Panc1 (cell line): ENCODE measurements at regions not wholly inside any gene's neighbourhood (a gene's known extent, or its start where the extent isn't known, plus 50 kb on each side); places are given as distances from the start of the nearest gene placed in this dataset.

Experiments
- ATAC-seq: fragments of 200-7000 bp; cut with Tn5 transposase; 2 replicates; pipeline ENCODE4 v1.9.1; 2020; ENCODE audit warnings: mild to moderate bottlenecking, moderate library complexity
- BruUV-seq: library from RNA; stranded (reverse); fragments of 400-500 nt; replicated peaks from 2 replicates; lab custom pipeline; 2021; lab: Mats Ljungman, UMichigan
- CTCF ChIA-PET: fragments of 300-600 bp; sonication (Branson Sonifier 250); formaldehyde crosslinking; loops from one replicate; lab custom pipeline; 2022; ENCODE audit warnings: antibody characterized with exemption; lab: Charles Lee
- POLR2A ChIA-PET: fragments of 300-600 bp; sonication (Branson Sonifier 250); formaldehyde crosslinking; loops from one replicate; lab custom pipeline; 2022; ENCODE audit warnings: antibody characterized with exemption; lab: Charles Lee
- DNase-seq: peaks from one replicate; pipeline ENCODE4 v3.0.0-alpha.2; 2010; ENCODE audit warnings: low read depth, low spot score
- H3K27ac ChIP-seq: 2 replicates; pipeline ENCODE4 v1.5.1; 2011; ENCODE audit warnings: mild to moderate bottlenecking, low read length, inconsistent platforms
- H3K27me3 ChIP-seq: fragments of 200-500 bp; sonication (Bioruptor generic); 2 replicates; pipeline ENCODE4 v1.6.0; 2014; ENCODE audit warnings: low read length, inconsistent platforms; ENCODE audit not compliant: control insufficient read depth, insufficient read depth
- H3K36me3 ChIP-seq: fragments of 200-500 bp; sonication (Bioruptor generic); 2 replicates; pipeline ENCODE4 v1.5.1; 2014; ENCODE audit warnings: inconsistent platforms, mild to moderate bottlenecking, low read length, moderate library complexity; ENCODE audit not compliant: control insufficient read depth, insufficient read depth
- H3K4me1 ChIP-seq: 2 replicates; pipeline ENCODE4 v1.5.1; 2011; ENCODE audit warnings: inconsistent platforms, mild to moderate bottlenecking, low read length, moderate library complexity; ENCODE audit not compliant: control insufficient read depth, insufficient read depth
- H3K4me3 ChIP-seq, 2 experiments: 2 replicates each; pipeline ENCODE4 v1.5.1; 2011 to 2012; ENCODE audit warnings: low read depth in 2 of 2, low read length in 2 of 2, mild to moderate bottlenecking in 2 of 2, inconsistent platforms in 1 of 2, moderate library complexity in 1 of 2
- H3K9me3 ChIP-seq: fragments of 200-500 bp; sonication (Bioruptor generic); 2 replicates; pipeline ENCODE4 v1.5.1; 2014; ENCODE audit warnings: low read depth, mild to moderate bottlenecking, inconsistent platforms, low read length, moderate library complexity; ENCODE audit not compliant: control insufficient read depth, insufficient read depth
- CTCF ChIP-seq: fragments of 450-650 bp; IDR thresholded peaks from 2 replicates; pipeline ENCODE4 v1.5.1; 2017; ENCODE audit warnings: mild to moderate bottlenecking
- POLR2AphosphoS5 ChIP-seq: IDR thresholded peaks from 2 replicates; pipeline ENCODE4 v1.6.1; 2012; ENCODE audit warnings: mild to moderate bottlenecking, low read depth, low read length, moderate library complexity
- SIN3A ChIP-seq: IDR thresholded peaks from 2 replicates; pipeline ENCODE4 v1.6.1; 2012; ENCODE audit warnings: low read depth, mild to moderate bottlenecking, low read length, moderate library complexity, borderline replicate concordance; ENCODE audit not compliant: insufficient read depth
- TCF7L2 ChIP-seq: IDR thresholded peaks from 2 replicates; pipeline ENCODE4 v1.6.1; 2011; ENCODE audit warnings: mild to moderate bottlenecking, low read depth, low read length, inconsistent platforms
- in situ Hi-C: cut with HindIII; loops from 2 replicates; pipeline ENCODE4 v1.10.0; 2016; ENCODE audit warnings: low sequenced_read_pairs, low pct_unique_long_range_greater_than_20kb
- intact Hi-C: fragments of 100-400 bp; cut with micrococcal nuclease; formaldehyde crosslinking; loops from one replicate; pipeline ENCODE4 v1.10.0; 2022; ENCODE audit not compliant: unreplicated experiment
- TF ChIP-seq, protein P1 (sequence below), 2 experiments: IDR thresholded peaks; 2 replicates each; pipeline ENCODE4 v1.6.1; 2011 to 2012; ENCODE audit warnings: low read depth in 2 of 2, control low read depth in 1 of 2, low read length in 1 of 2, mild to moderate bottlenecking in 1 of 2, moderate library complexity in 1 of 2; ENCODE audit not compliant: insufficient read depth in 1 of 2

DNA sequence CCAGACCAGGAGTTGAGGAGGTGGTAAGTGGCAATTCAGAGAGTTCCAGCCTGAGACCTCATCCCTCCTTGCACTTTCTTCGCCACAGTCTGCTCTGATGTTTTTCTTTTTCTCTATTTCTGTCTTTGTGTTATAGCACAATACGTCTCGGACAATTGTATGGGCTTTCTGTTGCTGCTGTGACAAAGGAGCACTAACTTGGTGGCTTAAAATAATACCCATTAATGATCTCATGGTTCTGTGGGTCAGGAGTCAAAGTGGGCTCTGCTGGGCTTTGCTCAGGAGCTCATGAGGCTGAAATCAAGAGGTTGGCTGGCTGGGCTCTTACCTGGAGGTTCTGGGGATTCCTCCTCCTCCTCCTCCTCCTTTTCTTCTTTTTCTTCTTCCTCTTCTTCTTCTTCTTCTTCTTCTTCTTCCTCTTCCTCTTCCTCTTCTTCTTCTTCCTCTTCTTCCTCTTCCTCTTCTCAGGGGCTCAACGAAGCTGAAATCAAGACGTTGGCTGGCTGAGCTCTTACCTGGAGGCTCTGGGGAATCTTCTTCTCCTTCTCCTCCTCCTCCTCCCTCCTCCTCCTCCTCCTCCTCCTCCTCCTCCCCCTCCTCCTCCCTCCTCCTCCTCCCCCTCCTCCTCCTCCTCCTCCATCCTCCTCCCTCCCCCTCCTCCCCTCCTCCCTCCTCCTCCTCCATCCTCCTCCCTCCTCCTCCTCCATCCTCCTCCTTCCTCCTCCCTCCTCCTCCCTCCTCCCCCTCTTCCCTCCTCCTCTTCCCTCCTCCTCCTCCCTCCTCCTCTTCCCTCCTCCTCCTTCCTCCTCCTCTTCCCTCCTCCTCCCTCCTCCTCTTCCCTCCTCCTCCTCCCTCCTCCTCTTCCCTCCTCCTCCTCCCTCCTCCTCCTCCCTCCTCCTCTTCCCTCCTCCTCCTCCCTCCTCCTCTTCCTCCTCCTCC, 104.0 kb downstream of the GATA6 start:
- no peak for TF ChIP-seq CTCF
- TF ChIP-seq, protein P1, sequence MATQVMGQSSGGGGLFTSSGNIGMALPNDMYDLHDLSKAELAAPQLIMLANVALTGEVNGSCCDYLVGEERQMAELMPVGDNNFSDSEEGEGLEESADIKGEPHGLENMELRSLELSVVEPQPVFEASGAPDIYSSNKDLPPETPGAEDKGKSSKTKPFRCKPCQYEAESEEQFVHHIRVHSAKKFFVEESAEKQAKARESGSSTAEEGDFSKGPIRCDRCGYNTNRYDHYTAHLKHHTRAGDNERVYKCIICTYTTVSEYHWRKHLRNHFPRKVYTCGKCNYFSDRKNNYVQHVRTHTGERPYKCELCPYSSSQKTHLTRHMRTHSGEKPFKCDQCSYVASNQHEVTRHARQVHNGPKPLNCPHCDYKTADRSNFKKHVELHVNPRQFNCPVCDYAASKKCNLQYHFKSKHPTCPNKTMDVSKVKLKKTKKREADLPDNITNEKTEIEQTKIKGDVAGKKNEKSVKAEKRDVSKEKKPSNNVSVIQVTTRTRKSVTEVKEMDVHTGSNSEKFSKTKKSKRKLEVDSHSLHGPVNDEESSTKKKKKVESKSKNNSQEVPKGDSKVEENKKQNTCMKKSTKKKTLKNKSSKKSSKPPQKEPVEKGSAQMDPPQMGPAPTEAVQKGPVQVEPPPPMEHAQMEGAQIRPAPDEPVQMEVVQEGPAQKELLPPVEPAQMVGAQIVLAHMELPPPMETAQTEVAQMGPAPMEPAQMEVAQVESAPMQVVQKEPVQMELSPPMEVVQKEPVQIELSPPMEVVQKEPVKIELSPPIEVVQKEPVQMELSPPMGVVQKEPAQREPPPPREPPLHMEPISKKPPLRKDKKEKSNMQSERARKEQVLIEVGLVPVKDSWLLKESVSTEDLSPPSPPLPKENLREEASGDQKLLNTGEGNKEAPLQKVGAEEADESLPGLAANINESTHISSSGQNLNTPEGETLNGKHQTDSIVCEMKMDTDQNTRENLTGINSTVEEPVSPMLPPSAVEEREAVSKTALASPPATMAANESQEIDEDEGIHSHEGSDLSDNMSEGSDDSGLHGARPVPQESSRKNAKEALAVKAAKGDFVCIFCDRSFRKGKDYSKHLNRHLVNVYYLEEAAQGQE (IDR thresholded peaks at IDR 0.05; ENCODE audit: insufficient read depth in 1 of 2, low read depth in 2 of 2, low read length in 1 of 2) = no peak
- TF ChIP-seq SIN3A = no peak
- TF ChIP-seq POLR2AphosphoS5 = no peak
- no peaks in the 10 kb centered on the region for H3K9me3 ChIP-seq
- POLR2A ChIA-PET = interaction anchor here (0.6 kb wide), 1 partner anchor 1279 kb away, joined by 4 read pairs; no protein-coding TSS in a partner anchor
- H3K27me3 ChIP-seq = no peaks in the 10 kb centered on the region
- no peak overlapping the region for H3K4me3 ChIP-seq
- no peaks in the 10 kb centered on the region for H3K36me3 ChIP-seq
- H3K4me1 ChIP-seq = no peaks in the 10 kb centered on the region
- in situ Hi-C loops (no loop called here), intact Hi-C loops (no loop called here)
- DNase-seq (no peak), ATAC-seq (no peak)
- no peak overlapping the region for H3K27ac ChIP-seq
- CTCF ChIA-PET = interaction anchor here (0.6 kb wide), 1 partner anchor 333 kb away, joined by 3 read pairs; no protein-coding TSS in a partner anchor
- no TSS peak for BruUV-seq

GRCh38 chr18:22272242-22272641, 102.9 kb downstream of the GATA6 start:
- TF ChIP-seq CTCF (no peak), SIN3A (no peak), TCF7L2 (no peak), POLR2AphosphoS5 (no peak)
- TF ChIP-seq, protein P1 (IDR thresholded peaks at IDR 0.05; ENCODE audit: insufficient read depth in 1 of 2, low read depth in 2 of 2, low read length in 1 of 2) = no peak
- Histone ChIP-seq H3K27me3 (no peaks in the 10 kb centered on the region), H3K27ac (no peak overlapping the region), H3K4me3 (no peak overlapping the region), H3K4me1 (no peaks in the 10 kb centered on the region), H3K9me3 (no peaks in the 10 kb centered on the region), H3K36me3 (no peaks in the 10 kb centered on the region)
- in situ Hi-C loops (no loop called here), intact Hi-C loops (no loop called here)
- POLR2A ChIA-PET = no interaction called here
- CTCF ChIA-PET = no interaction called here
- ATAC-seq = no peak
- BruUV-seq = no TSS peak
- no peak for DNase-seq
